HepG2 (cell line): ENCODE measurements at regions not wholly inside any gene's neighbourhood (a gene's known extent, or its start where the extent isn't known, plus 50 kb on each side); places are given as distances from the start of the nearest gene placed in this dataset.

Experiments used
- MTA3 ChIP-seq: sonication (generic); formaldehyde crosslinking; IDR thresholded peaks from 2 replicates; pipeline ENCODE4 v1.4.0; 2020; ENCODE audit warnings: missing genetic modification reagents
- NFATC3 ChIP-seq: sonication (generic); formaldehyde crosslinking; IDR thresholded peaks from 2 replicates; pipeline ENCODE4 v1.5.1; 2020; ENCODE audit warnings: mild to moderate bottlenecking, missing genetic modification reagents
- RAD21 ChIP-seq: fragments of 450-650 bp; formaldehyde crosslinking; IDR thresholded peaks from 2 replicates; pipeline ENCODE4 v1.5.0; 2020; ENCODE audit warnings: mild to moderate bottlenecking
- TAF1 ChIP-seq: sonication (generic); formaldehyde crosslinking; IDR thresholded peaks from 2 replicates; pipeline ENCODE4 v1.4.0; 2020; ENCODE audit warnings: missing genetic modification reagents
- TF ChIP-seq, protein P1 (sequence below): sonication (generic); formaldehyde crosslinking; IDR thresholded peaks from 2 replicates; pipeline ENCODE4 v1.5.0; 2020; ENCODE audit warnings: mild to moderate bottlenecking, missing genetic modification reagents, moderate library complexity

DNA sequence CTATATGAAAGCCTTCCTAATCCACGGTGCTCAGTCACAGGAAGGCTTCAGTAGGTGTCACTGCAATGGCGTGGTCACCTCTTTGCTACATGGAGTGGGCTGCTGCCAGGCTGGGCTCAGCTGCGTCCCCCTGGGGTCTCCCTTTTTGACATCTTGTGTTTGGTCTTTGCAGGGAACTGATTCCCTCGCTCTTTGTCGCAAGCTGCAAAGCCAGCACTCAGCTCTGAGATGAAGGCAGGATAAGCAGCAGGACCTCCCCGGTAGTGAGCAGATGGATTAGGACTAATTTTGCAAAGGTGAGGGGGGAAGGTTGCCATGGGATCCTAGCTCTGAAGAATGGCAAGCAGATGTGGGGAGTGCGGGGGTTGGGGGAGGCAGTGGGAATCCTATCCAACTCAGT, 173.9 kb upstream of the ARL4C start:
- TF ChIP-seq MTA3 (CRISPR knock-in tag), result no peak
- TF ChIP-seq RAD21, result no peak
- no peak for TF ChIP-seq TAF1 (CRISPR knock-in tag)
- TF ChIP-seq, protein P1, sequence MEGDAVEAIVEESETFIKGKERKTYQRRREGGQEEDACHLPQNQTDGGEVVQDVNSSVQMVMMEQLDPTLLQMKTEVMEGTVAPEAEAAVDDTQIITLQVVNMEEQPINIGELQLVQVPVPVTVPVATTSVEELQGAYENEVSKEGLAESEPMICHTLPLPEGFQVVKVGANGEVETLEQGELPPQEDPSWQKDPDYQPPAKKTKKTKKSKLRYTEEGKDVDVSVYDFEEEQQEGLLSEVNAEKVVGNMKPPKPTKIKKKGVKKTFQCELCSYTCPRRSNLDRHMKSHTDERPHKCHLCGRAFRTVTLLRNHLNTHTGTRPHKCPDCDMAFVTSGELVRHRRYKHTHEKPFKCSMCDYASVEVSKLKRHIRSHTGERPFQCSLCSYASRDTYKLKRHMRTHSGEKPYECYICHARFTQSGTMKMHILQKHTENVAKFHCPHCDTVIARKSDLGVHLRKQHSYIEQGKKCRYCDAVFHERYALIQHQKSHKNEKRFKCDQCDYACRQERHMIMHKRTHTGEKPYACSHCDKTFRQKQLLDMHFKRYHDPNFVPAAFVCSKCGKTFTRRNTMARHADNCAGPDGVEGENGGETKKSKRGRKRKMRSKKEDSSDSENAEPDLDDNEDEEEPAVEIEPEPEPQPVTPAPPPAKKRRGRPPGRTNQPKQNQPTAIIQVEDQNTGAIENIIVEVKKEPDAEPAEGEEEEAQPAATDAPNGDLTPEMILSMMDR (CRISPR knock-in tag), result no peak
- no peak for TF ChIP-seq NFATC3
